ENCODE measurements at regions not wholly inside any gene's neighbourhood (a gene's known extent, or its start where the extent isn't known, plus 50 kb on each side); places are given as distances from the start of the nearest gene placed in this dataset.

- Histone ChIP-seq H3K27ac (ENCODE audit: low read depth, low read length) (no peak overlapping the region), H3K36me3 (ENCODE audit: control insufficient read depth, insufficient read depth, low read length) (no peaks in the 10 kb centered on the region), H3K9me3 (ENCODE audit: control insufficient read depth, insufficient read depth, low read length) (no peaks in the 10 kb centered on the region), H3K27me3 (ENCODE audit: control insufficient read depth, insufficient read depth, low read length) (peaks cover 15% of the 10 kb centered on the region), H3K4me3 (ENCODE audit: low read depth, low read length) (no peak overlapping the region), H3K4me1 (ENCODE audit: control insufficient read depth, insufficient read depth, low read length) (no peaks in the 10 kb centered on the region)
- no peak for DNase-seq (ENCODE audit: low read depth in 4 of 6, low spot score in 6 of 6)
- 100% methylated on average over 1 of the region's 1 CpG for WGBS (ENCODE audit: insufficient coverage)
Measured at GRCh38 chr2:45178359-45178758, 169.1 kb upstream of the SIX2 start.

GRCh38 chr2:45177870-45178269, 168.6 kb upstream of the SIX2 start:
- H3K4me3 ChIP-seq (ENCODE audit: low read depth, low read length), result no peak overlapping the region
- H3K4me1 ChIP-seq (ENCODE audit: control insufficient read depth, insufficient read depth, low read length), result no peaks in the 10 kb centered on the region
- H3K27ac ChIP-seq (ENCODE audit: low read depth, low read length), result no peak overlapping the region
- 89% methylated on average over 3 of the region's 9 CpGs for WGBS (ENCODE audit: insufficient coverage)
- no peak for DNase-seq (ENCODE audit: low read depth in 4 of 6, low spot score in 6 of 6)
- no peaks in the 10 kb centered on the region for H3K9me3 ChIP-seq (ENCODE audit: control insufficient read depth, insufficient read depth, low read length)
- H3K27me3 ChIP-seq (ENCODE audit: control insufficient read depth, insufficient read depth, low read length), result peaks cover 18% of the 10 kb centered on the region
- no peaks in the 10 kb centered on the region for H3K36me3 ChIP-seq (ENCODE audit: control insufficient read depth, insufficient read depth, low read length)

GRCh38 chr2:45176390-45176789, 167.1 kb upstream of the SIX2 start:
- Histone ChIP-seq H3K4me1 (ENCODE audit: control insufficient read depth, insufficient read depth, low read length) (no peaks in the 10 kb centered on the region), H3K36me3 (ENCODE audit: control insufficient read depth, insufficient read depth, low read length) (no peaks in the 10 kb centered on the region), H3K9me3 (ENCODE audit: control insufficient read depth, insufficient read depth, low read length) (no peaks in the 10 kb centered on the region), H3K27ac (ENCODE audit: low read depth, low read length) (no peak overlapping the region), H3K4me3 (ENCODE audit: low read depth, low read length) (no peak overlapping the region), H3K27me3 (ENCODE audit: control insufficient read depth, insufficient read depth, low read length) (peaks cover 28% of the 10 kb centered on the region)
- no peak for DNase-seq (ENCODE audit: low read depth in 4 of 6, low spot score in 6 of 6)

- WGBS (ENCODE audit: insufficient coverage), result 48% methylated on average over 2 of the region's 2 CpGs
- H3K4me3 ChIP-seq (ENCODE audit: low read depth, low read length), result no peak overlapping the region
- no peaks in the 10 kb centered on the region for H3K36me3 ChIP-seq (ENCODE audit: control insufficient read depth, insufficient read depth, low read length)
- peaks cover 56% of the 10 kb centered on the region for H3K27me3 ChIP-seq (ENCODE audit: control insufficient read depth, insufficient read depth, low read length)
- DNase-seq (ENCODE audit: low read depth in 4 of 6, low spot score in 6 of 6), result no peak
- peaks cover 24% of the 10 kb centered on the region for H3K4me1 ChIP-seq (ENCODE audit: control insufficient read depth, insufficient read depth, low read length)
- no peaks in the 10 kb centered on the region for H3K9me3 ChIP-seq (ENCODE audit: control insufficient read depth, insufficient read depth, low read length)
- no peak overlapping the region for H3K27ac ChIP-seq (ENCODE audit: low read depth, low read length)
Measured at GRCh38 chr2:45173513-45173912, 164.3 kb upstream of the SIX2 start.

GRCh38 chr2:45172760-45173392, 163.6 kb upstream of the SIX2 start:
- H3K4me3 ChIP-seq (ENCODE audit: low read depth, low read length), result no peak overlapping the region

GRCh38 chr2:45172142-45172541, 162.9 kb upstream of the SIX2 start:
- WGBS (ENCODE audit: insufficient coverage), result no CpG with 5 or more reads among the region's 1 CpG
- Histone ChIP-seq H3K27ac (ENCODE audit: low read depth, low read length) (no peak overlapping the region), H3K27me3 (ENCODE audit: control insufficient read depth, insufficient read depth, low read length) (peaks cover 68% of the 10 kb centered on the region), H3K4me3 (ENCODE audit: low read depth, low read length) (no peak overlapping the region), H3K36me3 (ENCODE audit: control insufficient read depth, insufficient read depth, low read length) (no peaks in the 10 kb centered on the region), H3K4me1 (ENCODE audit: control insufficient read depth, insufficient read depth, low read length) (peaks cover 26% of the 10 kb centered on the region), H3K9me3 (ENCODE audit: control insufficient read depth, insufficient read depth, low read length) (no peaks in the 10 kb centered on the region)
- DNase-seq (ENCODE audit: low read depth in 4 of 6, low spot score in 6 of 6), result no peak

More at GRCh38 chr2:45172760-45173392, 163.6 kb upstream of the SIX2 start:
- no CpG with 5 or more reads among the region's 2 CpGs for WGBS (ENCODE audit: insufficient coverage)
- Histone ChIP-seq H3K27ac (ENCODE audit: low read depth, low read length) (no peak overlapping the region), H3K4me1 (ENCODE audit: control insufficient read depth, insufficient read depth, low read length) (peaks cover 26% of the 10 kb centered on the region), H3K9me3 (ENCODE audit: control insufficient read depth, insufficient read depth, low read length) (no peaks in the 10 kb centered on the region), H3K36me3 (ENCODE audit: control insufficient read depth, insufficient read depth, low read length) (no peaks in the 10 kb centered on the region), H3K27me3 (ENCODE audit: control insufficient read depth, insufficient read depth, low read length) (peaks cover 61% of the 10 kb centered on the region)
- DNase-seq (ENCODE audit: low read depth in 4 of 6, low spot score in 6 of 6), result no peak

- H3K27me3 ChIP-seq (ENCODE audit: control insufficient read depth, insufficient read depth, low read length), result peaks cover 77% of the 10 kb centered on the region
- peak in 1 of 6 donors; percentile 21 for DNase-seq (ENCODE audit: low read depth in 4 of 6, low spot score in 6 of 6)
- no peak overlapping the region for H3K27ac ChIP-seq (ENCODE audit: low read depth, low read length)
- 80% methylated on average over 1 of the region's 6 CpGs for WGBS (ENCODE audit: insufficient coverage)
- no peaks in the 10 kb centered on the region for H3K9me3 ChIP-seq (ENCODE audit: control insufficient read depth, insufficient read depth, low read length)
- peaks cover 26% of the 10 kb centered on the region for H3K4me1 ChIP-seq (ENCODE audit: control insufficient read depth, insufficient read depth, low read length)
- H3K36me3 ChIP-seq (ENCODE audit: control insufficient read depth, insufficient read depth, low read length), result no peaks in the 10 kb centered on the region
- H3K4me3 ChIP-seq (ENCODE audit: low read depth, low read length), result no peak overlapping the region
Measured at GRCh38 chr2:45171136-45171501, 161.9 kb upstream of the SIX2 start.

GRCh38 chr2:45170191-45171135, 161.2 kb upstream of the SIX2 start:
- H3K27ac ChIP-seq (ENCODE audit: low read depth, low read length), result no peak overlapping the region
- H3K27me3 ChIP-seq (ENCODE audit: control insufficient read depth, insufficient read depth, low read length), result peaks cover 84% of the 10 kb centered on the region
- no peaks in the 10 kb centered on the region for H3K36me3 ChIP-seq (ENCODE audit: control insufficient read depth, insufficient read depth, low read length)
- no peak overlapping the region for H3K4me3 ChIP-seq (ENCODE audit: low read depth, low read length)
- H3K9me3 ChIP-seq (ENCODE audit: control insufficient read depth, insufficient read depth, low read length), result no peaks in the 10 kb centered on the region
- 5% methylated on average over 56 of the region's 56 CpGs for WGBS (ENCODE audit: insufficient coverage)
- peaks cover 26% of the 10 kb centered on the region for H3K4me1 ChIP-seq (ENCODE audit: control insufficient read depth, insufficient read depth, low read length)
- peak in 2 of 6 donors; percentile 22 to 30 for DNase-seq (ENCODE audit: low read depth in 4 of 6, low spot score in 6 of 6)

GRCh38 chr2:45169339-45170190, 160.3 kb upstream of the SIX2 start:
- WGBS (ENCODE audit: insufficient coverage), result under 1% methylated on average over 95 of the region's 95 CpGs
- peaks cover 82% of the 10 kb centered on the region for H3K27me3 ChIP-seq (ENCODE audit: control insufficient read depth, insufficient read depth, low read length)

More at GRCh38 chr2:45169339-45170190, 160.3 kb upstream of the SIX2 start:
- Histone ChIP-seq H3K36me3 (ENCODE audit: control insufficient read depth, insufficient read depth, low read length) (no peaks in the 10 kb centered on the region), H3K9me3 (ENCODE audit: control insufficient read depth, insufficient read depth, low read length) (no peaks in the 10 kb centered on the region), H3K4me1 (ENCODE audit: control insufficient read depth, insufficient read depth, low read length) (peaks cover 26% of the 10 kb centered on the region), H3K27ac (ENCODE audit: low read depth, low read length) (no peak overlapping the region), H3K4me3 (ENCODE audit: low read depth, low read length) (peak overlapping the region; percentile 14)
- peak in 2 of 6 donors; percentile 26 to 43 for DNase-seq (ENCODE audit: low read depth in 4 of 6, low spot score in 6 of 6)
